Skeletal muscle tissue (tissue), 3 donors: ENCODE measurements at regions not wholly inside any gene's neighbourhood (a gene's known extent, or its start where the extent isn't known, plus 50 kb on each side); places are given as distances from the start of the nearest gene placed in this dataset.

Source experiments
- H3K27ac ChIP-seq: one replicate; pipeline ENCODE4 v1.7.0; 2013; ENCODE audit warnings: mild to moderate bottlenecking, low read depth, low read length, inconsistent platforms
- H3K27me3 ChIP-seq, 3 donors: one replicate each; pipeline ENCODE4 v1.7.0; 2013; ENCODE audit warnings: low read length in 3 of 3; ENCODE audit not compliant: control insufficient read depth in 3 of 3, insufficient read depth in 3 of 3
- H3K36me3 ChIP-seq, 3 donors: one replicate each; pipeline ENCODE4 v1.7.0; 2013; ENCODE audit warnings: low read length in 3 of 3; ENCODE audit not compliant: control insufficient read depth in 3 of 3, insufficient read depth in 3 of 3
- H3K4me1 ChIP-seq, 3 donors: one replicate each; pipeline ENCODE4 v1.7.0; 2013; ENCODE audit warnings: low read length in 3 of 3, mild to moderate bottlenecking in 3 of 3; ENCODE audit not compliant: control insufficient read depth in 3 of 3, insufficient read depth in 3 of 3
- H3K4me3 ChIP-seq, 3 donors: one replicate each; pipeline ENCODE4 v1.7.0; 2013; ENCODE audit warnings: low read length in 3 of 3
- H3K9ac ChIP-seq, 3 donors: one replicate each; pipeline ENCODE4 v1.7.0; 2013; ENCODE audit warnings: low read length in 3 of 3, mild to moderate bottlenecking in 3 of 3, moderate library complexity in 2 of 3, low read depth in 1 of 3
- H3K9me3 ChIP-seq, 3 donors: one replicate each; pipeline ENCODE4 v1.7.0; 2013; ENCODE audit warnings: low read length in 3 of 3; ENCODE audit not compliant: control insufficient read depth in 3 of 3
- donor health status: Osteomylitis.

DNA sequence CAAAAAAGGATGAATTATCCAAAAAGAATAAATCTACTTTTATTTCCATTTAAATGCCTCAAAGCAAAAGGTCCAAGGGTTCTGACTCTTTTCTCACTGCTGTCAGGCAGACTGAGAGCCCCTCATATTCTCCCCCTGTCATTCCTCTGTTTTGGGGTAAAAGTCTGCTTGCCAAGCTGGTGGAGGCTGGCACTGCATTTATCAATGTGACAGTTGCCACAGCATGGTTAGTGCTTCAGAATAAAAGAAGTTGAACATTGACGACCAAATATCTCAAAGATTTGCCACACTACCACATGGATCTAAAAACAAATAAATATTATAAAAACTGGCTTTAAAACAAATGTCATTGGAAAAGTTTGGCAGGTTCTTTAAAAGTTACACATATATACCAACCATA is 89.2 kb upstream of the SNRK start:
- Histone ChIP-seq H3K4me1 (no peaks in the 10 kb centered on the region), H3K27ac (no peak overlapping the region), H3K36me3 (no peaks in the 10 kb centered on the region), H3K9ac (no peak overlapping the region), H3K4me3 (no peak overlapping the region), H3K9me3 (peaks cover 0 to 3% (median 0%) of the 10 kb centered on the region in 3 donors), H3K27me3 (peaks cover 0 to 5% (median 0%) of the 10 kb centered on the region in 3 donors)

DNA sequence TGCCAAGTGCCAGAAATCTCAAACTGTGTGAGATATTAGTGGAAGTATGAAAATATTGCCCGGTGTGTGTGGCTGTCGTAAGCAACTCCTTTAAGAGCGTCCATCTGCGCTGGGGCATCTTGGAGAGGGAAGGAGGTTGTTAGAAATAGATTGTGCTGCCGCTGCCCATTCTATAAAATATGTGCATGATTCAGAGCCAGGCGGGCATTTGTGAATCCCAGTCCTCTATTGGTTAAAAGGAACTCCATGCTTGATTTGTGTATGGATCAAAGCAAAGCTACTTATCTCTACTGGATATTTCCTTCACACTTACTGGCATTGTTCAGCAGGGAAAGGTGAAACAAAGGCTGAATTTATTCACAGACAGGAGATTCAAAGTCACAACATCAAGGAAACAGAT is 89.6 kb upstream of the SNRK start:
- H3K4me1 ChIP-seq, result no peaks in the 10 kb centered on the region
- peaks cover 0 to 5% (median 1%) of the 10 kb centered on the region in 3 donors for H3K27me3 ChIP-seq
- H3K4me3 ChIP-seq, result no peak overlapping the region
- peaks cover 0 to 3% (median 0%) of the 10 kb centered on the region in 3 donors for H3K9me3 ChIP-seq
- H3K27ac ChIP-seq, result no peak overlapping the region
- H3K36me3 ChIP-seq, result no peaks in the 10 kb centered on the region
- no peak overlapping the region for H3K9ac ChIP-seq

DNA sequence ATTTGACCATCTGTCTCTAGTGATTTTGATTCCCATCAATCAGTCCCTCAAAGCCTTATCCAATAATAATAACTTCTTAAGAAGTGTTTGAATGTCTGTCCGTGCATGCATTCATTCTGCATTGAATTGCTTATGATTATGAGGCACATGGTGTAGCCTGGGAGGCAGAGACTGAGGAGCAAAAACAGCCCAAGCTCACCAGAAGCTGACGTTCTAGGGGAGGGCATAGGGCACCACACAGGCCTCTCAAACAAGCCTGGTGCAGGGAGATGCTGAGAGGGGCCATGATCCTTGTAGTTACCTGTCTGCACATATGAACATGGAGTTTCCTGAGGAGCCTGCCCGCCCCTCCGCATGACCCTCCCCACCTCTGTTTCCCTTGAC is 89.2 kb upstream of the POMGNT2 start:
- Histone ChIP-seq H3K36me3 (no peaks in the 10 kb centered on the region), H3K4me3 (no peak overlapping the region), H3K4me1 (no peaks in the 10 kb centered on the region), H3K9ac (no peak overlapping the region), H3K27ac (no peak overlapping the region), H3K9me3 (peaks cover 0 to 2% (median 0%) of the 10 kb centered on the region in 3 donors), H3K27me3 (peaks cover 0 to 3% (median 2%) of the 10 kb centered on the region in 3 donors)

DNA sequence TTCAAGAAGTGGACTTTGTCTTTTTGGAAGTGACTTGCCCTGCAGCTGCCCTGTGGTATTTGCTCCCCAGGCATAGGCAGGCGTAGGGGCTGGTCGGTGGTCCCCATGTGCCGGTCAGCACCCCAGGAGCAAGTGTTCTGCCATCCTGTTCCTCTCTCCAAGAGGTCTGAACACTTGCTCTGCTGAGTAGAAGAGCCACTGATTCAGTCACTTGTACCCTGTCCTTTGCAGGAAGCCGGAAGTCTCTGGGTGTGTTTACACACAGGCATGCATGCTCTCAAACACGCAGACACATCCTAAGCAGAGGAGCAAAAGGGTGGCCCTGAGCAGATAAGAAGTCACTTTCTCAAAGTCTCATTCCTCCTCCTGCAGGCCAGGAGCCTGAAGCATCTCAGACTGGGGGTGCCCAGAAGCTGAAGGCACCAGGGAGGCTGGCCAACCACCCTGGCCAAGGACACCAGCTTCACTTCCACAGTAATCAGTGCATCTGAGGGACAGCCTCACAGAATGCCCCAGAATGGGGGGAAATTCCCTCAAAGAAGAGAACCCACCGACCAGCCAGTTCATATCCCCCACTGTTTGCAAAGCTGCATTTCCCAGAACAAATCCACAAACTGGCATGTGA is 88.7 kb upstream of the POMGNT2 start:
- H3K9ac ChIP-seq, result no peak overlapping the region
- H3K36me3 ChIP-seq, result no peaks in the 10 kb centered on the region
- H3K9me3 ChIP-seq, result no peaks in the 10 kb centered on the region
- no peak overlapping the region for H3K27ac ChIP-seq
- no peaks in the 10 kb centered on the region for H3K4me1 ChIP-seq
- no peak overlapping the region for H3K4me3 ChIP-seq
- H3K27me3 ChIP-seq, result peaks cover 0 to 3% (median 2%) of the 10 kb centered on the region in 3 donors

DNA sequence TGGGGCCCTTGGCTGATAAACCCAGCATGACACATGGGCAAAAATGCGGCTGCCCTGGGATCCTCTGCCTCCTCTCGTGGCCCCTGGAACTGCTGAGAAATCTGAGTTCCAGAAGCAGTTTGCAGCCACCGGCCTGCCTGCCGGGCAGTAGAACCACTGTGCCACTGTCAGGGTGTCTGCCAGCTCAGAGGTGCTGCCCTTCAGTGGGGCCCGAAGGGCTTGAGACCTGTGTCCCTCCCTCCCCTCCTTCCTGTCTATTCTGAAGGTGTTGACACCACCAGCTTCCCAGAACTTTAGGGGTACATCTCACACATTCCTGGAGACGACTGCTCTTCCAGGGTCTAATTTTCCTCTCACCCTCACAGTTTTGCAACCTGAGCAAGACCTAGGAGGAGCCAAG is 88.2 kb upstream of the POMGNT2 start:
- H3K36me3 ChIP-seq, result no peaks in the 10 kb centered on the region
- H3K9me3 ChIP-seq, result no peaks in the 10 kb centered on the region
- no peak overlapping the region for H3K9ac ChIP-seq
- H3K27me3 ChIP-seq, result peaks cover 0 to 3% (median 2%) of the 10 kb centered on the region in 3 donors
- H3K4me1 ChIP-seq, result no peaks in the 10 kb centered on the region
- H3K4me3 ChIP-seq, result no peak overlapping the region
- no peak overlapping the region for H3K27ac ChIP-seq

GRCh38 chr3:43192028-43192427 is 86.1 kb upstream of the POMGNT2 start:
- Histone ChIP-seq H3K9ac (no peak overlapping the region), H3K4me1 (no peaks in the 10 kb centered on the region), H3K9me3 (no peaks in the 10 kb centered on the region), H3K27ac (no peak overlapping the region), H3K27me3 (peaks cover 0 to 3% (median 2%) of the 10 kb centered on the region in 3 donors), H3K36me3 (no peaks in the 10 kb centered on the region), H3K4me3 (no peak overlapping the region)

GRCh38 chr3:43191116-43191515 is 85.2 kb upstream of the POMGNT2 start:
- Histone ChIP-seq H3K27ac (no peak overlapping the region), H3K9me3 (no peaks in the 10 kb centered on the region), H3K36me3 (no peaks in the 10 kb centered on the region), H3K9ac (no peak overlapping the region), H3K4me1 (no peaks in the 10 kb centered on the region), H3K4me3 (no peak overlapping the region), H3K27me3 (peaks cover 0 to 3% (median 2%) of the 10 kb centered on the region in 3 donors)

GRCh38 chr3:43190670-43191069 is 84.8 kb upstream of the POMGNT2 start:
- Histone ChIP-seq H3K36me3 (no peaks in the 10 kb centered on the region), H3K27me3 (peaks cover 0 to 3% (median 2%) of the 10 kb centered on the region in 3 donors), H3K9ac (no peak overlapping the region), H3K9me3 (no peaks in the 10 kb centered on the region), H3K4me1 (peaks cover 0 to 2% (median 0%) of the 10 kb centered on the region in 3 donors), H3K4me3 (no peak overlapping the region), H3K27ac (no peak overlapping the region)

DNA sequence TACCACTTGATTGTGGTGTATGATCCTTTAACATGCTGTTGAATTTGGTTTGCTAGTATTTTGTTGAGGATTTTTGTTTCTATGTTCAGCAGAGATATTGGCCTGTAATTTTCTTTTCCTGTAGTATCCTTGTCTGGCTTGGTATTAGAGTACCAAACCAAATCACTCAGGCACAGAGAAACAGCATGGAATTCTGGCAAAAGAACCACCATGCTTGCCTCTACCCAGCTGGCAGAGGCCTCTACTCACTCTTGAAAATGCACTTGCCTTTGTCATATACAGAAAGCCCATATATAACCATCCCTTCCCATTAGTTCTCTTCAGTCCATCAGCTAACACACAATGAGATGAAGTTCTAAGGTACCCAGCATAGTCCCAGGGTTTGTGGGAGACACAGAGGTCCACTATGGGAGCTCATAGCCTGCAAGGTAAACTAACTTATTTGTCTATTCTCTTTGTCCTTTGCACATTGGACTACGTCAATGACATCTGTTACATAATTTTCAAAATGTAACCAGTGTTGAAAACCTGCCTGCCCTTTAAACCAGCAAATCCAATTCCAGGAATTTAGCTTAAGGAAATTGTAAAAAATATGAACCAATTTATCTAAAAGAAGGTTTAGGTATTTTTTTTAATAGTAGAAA is 82.1 kb upstream of the POMGNT2 start:
- H3K4me1 ChIP-seq, result peaks cover 0 to 2% (median 0%) of the 10 kb centered on the region in 3 donors
- H3K9ac ChIP-seq, result no peak overlapping the region
- no peaks in the 10 kb centered on the region for H3K9me3 ChIP-seq
- H3K36me3 ChIP-seq, result no peaks in the 10 kb centered on the region
- H3K27me3 ChIP-seq, result peaks cover 0 to 3% (median 0%) of the 10 kb centered on the region in 3 donors
- no peak overlapping the region for H3K27ac ChIP-seq
- H3K4me3 ChIP-seq, result no peak overlapping the region

DNA sequence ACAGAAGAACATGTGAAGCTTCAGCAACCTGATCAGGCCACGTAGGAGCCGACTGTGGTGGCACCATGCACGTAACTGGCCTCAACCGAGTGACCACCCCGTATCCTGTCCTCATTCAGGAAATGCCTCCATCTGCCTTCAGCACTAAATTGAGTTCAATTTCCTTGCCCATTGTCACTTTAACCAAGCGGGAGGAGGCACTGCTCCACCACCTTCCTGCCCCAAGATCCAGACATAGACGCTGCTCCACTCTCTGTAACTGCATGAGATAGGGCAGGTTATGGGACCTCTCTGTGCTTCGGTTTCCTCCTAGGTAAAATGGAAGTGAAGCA is 80.1 kb upstream of the POMGNT2 start:
- no peak overlapping the region for H3K27ac ChIP-seq
- H3K36me3 ChIP-seq, result no peaks in the 10 kb centered on the region
- H3K4me1 ChIP-seq, result peaks cover 0 to 2% (median 2%) of the 10 kb centered on the region in 3 donors
- H3K27me3 ChIP-seq, result no peaks in the 10 kb centered on the region
- H3K4me3 ChIP-seq, result no peak overlapping the region
- no peaks in the 10 kb centered on the region for H3K9me3 ChIP-seq
- no peak overlapping the region for H3K9ac ChIP-seq
